GM12873 (cell line): ENCODE measurements at regions not wholly inside any gene's neighbourhood (a gene's known extent, or its start where the extent isn't known, plus 50 kb on each side); places are given as distances from the start of the nearest gene placed in this dataset.

ENCODE experiments used
- TF ChIP-seq, protein P1 (sequence below): IDR thresholded peaks from 2 replicates; pipeline ENCODE4 v1.5.1; 2012; ENCODE audit warnings: low read depth, mild to moderate bottlenecking, moderate library complexity, low read length, control low read depth; ENCODE audit not compliant: insufficient read depth; ENCODE audit errors: missing control alignments

- TF ChIP-seq, protein P1, sequence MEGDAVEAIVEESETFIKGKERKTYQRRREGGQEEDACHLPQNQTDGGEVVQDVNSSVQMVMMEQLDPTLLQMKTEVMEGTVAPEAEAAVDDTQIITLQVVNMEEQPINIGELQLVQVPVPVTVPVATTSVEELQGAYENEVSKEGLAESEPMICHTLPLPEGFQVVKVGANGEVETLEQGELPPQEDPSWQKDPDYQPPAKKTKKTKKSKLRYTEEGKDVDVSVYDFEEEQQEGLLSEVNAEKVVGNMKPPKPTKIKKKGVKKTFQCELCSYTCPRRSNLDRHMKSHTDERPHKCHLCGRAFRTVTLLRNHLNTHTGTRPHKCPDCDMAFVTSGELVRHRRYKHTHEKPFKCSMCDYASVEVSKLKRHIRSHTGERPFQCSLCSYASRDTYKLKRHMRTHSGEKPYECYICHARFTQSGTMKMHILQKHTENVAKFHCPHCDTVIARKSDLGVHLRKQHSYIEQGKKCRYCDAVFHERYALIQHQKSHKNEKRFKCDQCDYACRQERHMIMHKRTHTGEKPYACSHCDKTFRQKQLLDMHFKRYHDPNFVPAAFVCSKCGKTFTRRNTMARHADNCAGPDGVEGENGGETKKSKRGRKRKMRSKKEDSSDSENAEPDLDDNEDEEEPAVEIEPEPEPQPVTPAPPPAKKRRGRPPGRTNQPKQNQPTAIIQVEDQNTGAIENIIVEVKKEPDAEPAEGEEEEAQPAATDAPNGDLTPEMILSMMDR, result no peak
Measured at GRCh38 chr6:100165442-100165841, 171.4 kb upstream of the MCHR2 start.

DNA sequence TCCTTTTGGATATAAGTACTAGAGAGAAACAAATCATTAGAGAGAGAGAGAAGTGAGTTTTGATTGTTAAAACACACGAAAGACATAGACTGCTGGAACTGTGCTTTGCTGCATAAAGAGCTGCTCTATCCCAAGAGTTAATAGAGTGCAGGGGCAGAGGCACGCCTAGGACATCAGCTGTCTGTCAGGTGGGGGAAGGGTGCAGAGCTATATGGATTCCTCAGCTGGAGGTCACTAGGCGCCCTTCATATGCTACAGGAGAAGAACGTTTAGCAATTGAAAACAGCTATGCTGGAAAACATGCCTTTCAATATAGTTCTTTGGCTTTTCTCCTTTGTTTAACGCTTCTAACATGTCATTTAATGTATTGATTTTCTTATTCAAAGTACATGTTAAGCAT, 169.0 kb upstream of the MCHR2 start:
- TF ChIP-seq, protein P1, result no peak

- TF ChIP-seq, protein P1, result no peak
Measured at GRCh38 chr6:100161782-100162365, 167.9 kb upstream of the MCHR2 start.

- TF ChIP-seq, protein P1, result no peak
Measured at GRCh38 chr6:100160930-100161329, 166.9 kb upstream of the MCHR2 start.

GRCh38 chr6:100155141-100155540, 161.1 kb upstream of the MCHR2 start:
- TF ChIP-seq, protein P1, result no peak

GRCh38 chr6:100153636-100154275, 159.7 kb upstream of the MCHR2 start:
- TF ChIP-seq, protein P1, result no peak

DNA sequence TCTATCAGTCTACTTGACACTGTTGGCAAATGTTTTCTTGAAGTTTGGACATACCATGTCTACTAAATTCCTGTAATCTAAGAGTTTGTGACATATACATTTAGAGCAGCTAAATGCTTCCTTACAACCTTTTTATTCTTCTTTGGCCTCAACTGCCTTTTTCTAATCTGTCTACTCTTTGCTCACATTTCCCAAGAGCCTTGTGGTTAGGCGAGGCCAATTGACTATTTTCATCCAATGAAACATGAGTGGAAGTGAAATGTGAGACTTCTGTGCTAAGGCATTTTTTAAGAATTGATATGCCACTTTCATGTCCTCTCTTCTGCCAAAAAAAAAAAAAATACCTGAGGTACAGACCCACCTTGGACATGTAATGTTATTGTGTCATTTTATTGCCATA, 158.2 kb upstream of the MCHR2 start:
- TF ChIP-seq, protein P1, result no peak
